Stomach smooth muscle (tissue), 2 donors: ENCODE measurements at regions not wholly inside any gene's neighbourhood (a gene's known extent, or its start where the extent isn't known, plus 50 kb on each side); places are given as distances from the start of the nearest gene placed in this dataset.

Source experiments
- H3K27ac ChIP-seq: one replicate; pipeline ENCODE4 v1.7.0; 2013; ENCODE audit warnings: mild to moderate bottlenecking, low read length, inconsistent platforms
- H3K27me3 ChIP-seq, 2 donors: one replicate each; pipeline ENCODE4 v1.7.0; 2013; ENCODE audit warnings: low read length in 2 of 2; ENCODE audit not compliant: insufficient read depth in 2 of 2, control insufficient read depth in 1 of 2
- H3K36me3 ChIP-seq, 2 donors: one replicate each; pipeline ENCODE4 v1.7.0; 2013; ENCODE audit warnings: low read length in 2 of 2; ENCODE audit not compliant: control insufficient read depth in 2 of 2, insufficient read depth in 2 of 2
- H3K4me1 ChIP-seq: one replicate; pipeline ENCODE4 v1.7.0; 2013; ENCODE audit warnings: low read length; ENCODE audit not compliant: control insufficient read depth, insufficient read depth
- H3K4me3 ChIP-seq, 2 donors: one replicate each; pipeline ENCODE4 v1.7.0; 2013; ENCODE audit warnings: low read length in 2 of 2
- H3K9ac ChIP-seq, 2 donors: one replicate each; pipeline ENCODE4 v1.7.0; 2013; ENCODE audit warnings: low read length in 2 of 2, mild to moderate bottlenecking in 1 of 2
- H3K9me3 ChIP-seq, 2 donors: one replicate each; pipeline ENCODE4 v1.7.0; 2013; ENCODE audit warnings: low read length in 2 of 2; ENCODE audit not compliant: control insufficient read depth in 2 of 2
- donor health status: healthy.
- donor health status: Pancreatic carcinoma.

DNA sequence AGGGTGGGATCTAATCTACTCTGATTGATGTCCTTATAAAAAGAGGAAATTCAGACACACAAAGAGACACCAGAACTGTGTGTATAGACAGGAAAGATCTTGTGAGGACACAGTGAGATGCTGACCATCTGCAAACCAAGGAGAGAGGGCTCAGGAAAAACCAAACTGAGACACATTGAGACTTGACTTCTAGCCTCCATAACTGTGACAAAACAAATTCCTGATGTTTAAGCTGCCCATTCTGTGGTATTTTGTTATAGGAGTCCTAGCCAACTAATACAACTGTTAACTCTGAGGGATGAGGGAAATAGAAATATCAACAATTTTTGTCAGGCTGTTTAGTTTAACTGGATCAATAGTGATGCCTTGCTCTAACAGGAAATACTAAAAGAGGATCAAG is 93.4 kb upstream of the COL3A1 start:
- no peaks in the 10 kb centered on the region for H3K36me3 ChIP-seq
- H3K9me3 ChIP-seq: no peaks in the 10 kb centered on the region
- H3K4me3 ChIP-seq: no peak overlapping the region
- no peak overlapping the region for H3K27ac ChIP-seq
- H3K27me3 ChIP-seq: no peaks in the 10 kb centered on the region
- no peaks in the 10 kb centered on the region for H3K4me1 ChIP-seq
- H3K9ac ChIP-seq: no peak overlapping the region

DNA sequence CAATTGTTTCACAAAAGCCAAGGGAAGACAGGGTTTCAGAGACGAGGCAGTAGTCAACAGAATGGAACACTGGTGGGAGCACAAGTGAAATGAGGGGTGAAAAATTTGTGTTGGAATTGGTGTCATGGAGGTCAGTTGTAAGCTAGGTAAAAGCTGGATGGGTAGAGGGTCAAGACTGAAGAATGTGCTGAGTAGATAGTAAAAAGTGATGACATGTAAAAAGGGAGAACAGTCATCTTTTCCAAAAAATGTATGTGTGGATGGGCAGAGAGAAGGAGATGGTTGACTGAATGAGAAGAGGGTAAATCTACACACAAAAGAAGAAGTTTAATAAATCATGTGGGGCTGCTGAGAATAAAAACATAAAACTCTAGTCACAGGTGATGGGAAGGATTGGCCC is 92.7 kb upstream of the COL3A1 start:
- Histone ChIP-seq H3K27me3 (no peaks in the 10 kb centered on the region), H3K27ac (no peak overlapping the region), H3K9ac (no peak overlapping the region), H3K4me1 (no peaks in the 10 kb centered on the region), H3K36me3 (no peaks in the 10 kb centered on the region), H3K4me3 (no peak overlapping the region), H3K9me3 (no peaks in the 10 kb centered on the region)

DNA sequence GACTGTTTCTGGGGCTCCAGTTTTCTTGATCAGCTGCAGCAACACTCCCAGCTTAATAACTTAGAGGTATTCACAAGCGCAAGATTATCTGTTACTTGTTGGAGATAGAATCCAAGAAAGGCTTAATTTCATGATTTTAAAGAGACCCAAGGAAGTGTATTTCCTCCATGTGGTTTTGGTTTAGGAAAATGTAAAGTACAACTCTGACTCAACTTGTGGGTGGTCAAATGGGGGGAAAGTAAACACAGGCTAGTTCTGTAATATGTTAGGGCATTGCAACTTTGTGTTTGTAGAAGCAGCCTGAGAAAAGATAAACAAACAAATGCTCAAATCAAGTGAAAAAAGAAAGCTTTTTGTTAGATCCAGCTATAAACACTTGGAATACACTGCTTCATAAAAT is 90.1 kb upstream of the COL3A1 start:
- H3K4me3 ChIP-seq: no peak overlapping the region
- H3K4me1 ChIP-seq: no peaks in the 10 kb centered on the region
- no peaks in the 10 kb centered on the region for H3K36me3 ChIP-seq
- H3K9me3 ChIP-seq: no peaks in the 10 kb centered on the region
- H3K27me3 ChIP-seq: no peaks in the 10 kb centered on the region
- H3K9ac ChIP-seq: no peak overlapping the region
- H3K27ac ChIP-seq: no peak overlapping the region

DNA sequence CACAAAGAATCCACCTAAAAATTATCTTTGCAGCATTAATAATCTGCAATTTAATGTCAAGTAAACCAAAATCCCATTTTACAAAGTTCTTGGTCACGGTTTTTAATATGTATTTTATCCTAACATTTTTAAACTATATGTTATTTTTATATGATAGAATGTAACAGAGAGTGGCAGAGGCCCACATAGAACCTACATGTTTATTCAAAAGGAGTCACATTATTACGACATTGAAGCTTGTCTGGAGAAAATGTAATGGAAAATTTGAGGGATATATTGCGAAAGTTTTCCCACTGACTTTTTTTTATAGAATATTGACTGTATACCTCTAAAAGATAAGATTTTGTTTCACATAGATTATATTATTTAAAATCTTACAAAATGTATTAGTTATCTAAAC is 89.7 kb upstream of the COL3A1 start:
- no peak overlapping the region for H3K4me3 ChIP-seq
- H3K27me3 ChIP-seq: no peaks in the 10 kb centered on the region
- H3K4me1 ChIP-seq: no peaks in the 10 kb centered on the region
- H3K36me3 ChIP-seq: no peaks in the 10 kb centered on the region
- H3K27ac ChIP-seq: no peak overlapping the region
- no peak overlapping the region for H3K9ac ChIP-seq
- H3K9me3 ChIP-seq: no peaks in the 10 kb centered on the region

DNA sequence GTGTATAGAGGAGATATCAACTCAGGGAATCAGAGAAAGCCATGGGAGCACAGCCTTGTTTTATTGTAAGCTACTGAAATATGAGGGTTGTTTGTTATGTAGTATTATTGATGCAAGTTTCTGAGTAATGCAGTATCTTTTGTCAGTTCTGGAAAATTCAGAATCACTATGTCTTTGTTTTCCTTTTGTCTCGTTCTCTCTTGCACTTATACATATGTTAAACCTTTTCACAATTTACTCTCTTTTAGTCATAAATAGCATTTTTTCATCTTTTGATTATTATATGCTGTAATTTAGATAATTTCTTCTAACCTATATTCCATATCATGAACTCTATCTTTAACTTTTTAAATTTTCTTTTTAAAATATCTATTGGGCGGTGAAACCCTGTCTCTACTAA is 85.0 kb upstream of the COL3A1 start:
- no peak overlapping the region for H3K4me3 ChIP-seq
- no peaks in the 10 kb centered on the region for H3K9me3 ChIP-seq
- no peak overlapping the region for H3K9ac ChIP-seq
- H3K27ac ChIP-seq: no peak overlapping the region
- H3K27me3 ChIP-seq: no peaks in the 10 kb centered on the region
- H3K36me3 ChIP-seq: no peaks in the 10 kb centered on the region
- H3K4me1 ChIP-seq: no peaks in the 10 kb centered on the region

DNA sequence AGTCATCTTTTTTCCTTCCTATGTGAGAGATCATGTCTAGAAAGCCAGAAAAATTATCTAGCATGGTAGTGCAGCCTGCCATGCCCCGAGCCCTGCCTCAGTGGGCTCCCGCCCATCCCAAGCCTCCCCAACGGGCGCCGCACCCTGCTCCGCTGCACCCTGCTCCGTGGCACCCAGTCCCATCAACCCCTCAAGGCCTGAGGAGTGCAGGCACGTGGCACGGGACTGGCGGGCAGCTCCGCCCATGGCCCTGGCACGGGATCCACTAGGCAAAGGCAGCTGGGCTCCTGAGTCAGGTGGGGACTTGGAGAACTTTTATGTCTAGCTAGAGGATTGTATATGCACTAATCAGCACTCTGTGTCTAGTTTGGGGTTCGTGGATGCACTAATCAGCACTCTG is 83.4 kb upstream of the COL3A1 start:
- Histone ChIP-seq H3K4me3 (no peak overlapping the region), H3K4me1 (no peaks in the 10 kb centered on the region), H3K27ac (no peak overlapping the region), H3K9ac (no peak overlapping the region), H3K9me3 (no peaks in the 10 kb centered on the region), H3K36me3 (no peaks in the 10 kb centered on the region), H3K27me3 (no peaks in the 10 kb centered on the region)

DNA sequence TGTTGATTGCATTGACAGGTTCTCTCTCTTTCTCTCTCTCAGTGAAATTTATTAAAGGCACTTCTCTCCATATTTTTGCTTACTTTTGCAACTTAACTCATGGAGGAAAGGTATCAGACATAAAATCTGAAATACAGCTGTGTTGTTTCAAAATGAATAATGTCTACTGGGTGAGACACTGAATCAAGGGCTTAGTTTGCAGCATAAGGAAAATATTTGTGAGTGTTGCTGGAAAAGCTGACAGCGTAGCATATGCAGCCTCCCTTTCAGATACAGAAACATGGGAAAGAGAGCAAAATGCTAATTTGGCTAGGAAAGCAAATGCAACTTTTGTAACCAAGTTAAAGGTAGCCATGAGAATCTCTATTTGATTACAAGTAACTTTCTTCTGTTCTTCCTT is 81.5 kb upstream of the COL3A1 start:
- H3K9me3 ChIP-seq: no peaks in the 10 kb centered on the region
- no peaks in the 10 kb centered on the region for H3K36me3 ChIP-seq
- no peak overlapping the region for H3K9ac ChIP-seq
- H3K4me1 ChIP-seq: no peaks in the 10 kb centered on the region
- no peak overlapping the region for H3K4me3 ChIP-seq
- H3K27me3 ChIP-seq: no peaks in the 10 kb centered on the region
- H3K27ac ChIP-seq: no peak overlapping the region

DNA sequence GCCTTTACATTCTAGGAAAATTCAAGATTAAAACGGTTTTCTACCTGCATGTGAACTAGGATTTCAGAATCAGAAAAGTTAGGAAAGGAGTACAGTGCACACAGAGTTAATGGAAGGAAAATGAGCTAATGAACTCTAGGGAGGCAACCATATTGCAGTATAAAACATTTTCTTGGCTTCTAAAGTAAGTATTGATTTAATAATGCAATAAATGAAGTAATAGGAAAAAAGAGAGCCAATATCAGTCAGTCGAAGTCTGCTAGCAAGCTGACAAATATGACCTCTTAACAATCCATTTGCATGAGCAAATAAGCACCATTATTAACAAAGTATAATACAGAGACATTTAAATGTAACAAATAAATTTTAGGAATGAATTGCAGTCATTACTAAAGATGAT is 80.2 kb upstream of the COL3A1 start:
- H3K4me1 ChIP-seq: no peaks in the 10 kb centered on the region
- H3K9ac ChIP-seq: no peak overlapping the region
- no peak overlapping the region for H3K27ac ChIP-seq

DNA sequence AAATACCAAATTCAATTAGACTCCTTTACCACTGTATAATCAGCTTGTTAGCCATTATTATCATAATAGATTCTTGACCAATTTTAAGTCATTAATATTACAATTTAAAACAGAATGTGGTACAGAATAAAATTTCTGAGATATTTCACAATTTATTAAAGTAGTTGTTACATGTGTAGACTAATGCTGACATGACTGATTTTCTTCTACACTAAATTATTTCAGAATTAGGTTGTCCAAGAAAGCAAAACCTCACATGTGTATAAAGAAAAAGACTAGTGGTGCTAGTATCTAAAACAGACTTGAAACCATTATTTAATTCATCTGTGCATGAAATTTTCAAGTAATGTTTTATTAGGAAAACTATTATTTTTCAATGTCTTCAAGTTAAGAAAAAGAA is 79.2 kb upstream of the COL3A1 start:
- Histone ChIP-seq H3K4me3 (no peak overlapping the region), H3K27ac (no peak overlapping the region), H3K36me3 (no peaks in the 10 kb centered on the region), H3K27me3 (no peaks in the 10 kb centered on the region), H3K9ac (no peak overlapping the region), H3K9me3 (peaks cover 0 to 4% of the 10 kb centered on the region in 2 donors), H3K4me1 (no peaks in the 10 kb centered on the region)

More for the DNA sequence above, 80.2 kb upstream of the COL3A1 start:
- Histone ChIP-seq H3K4me3 (no peak overlapping the region), H3K27me3 (no peaks in the 10 kb centered on the region), H3K36me3 (no peaks in the 10 kb centered on the region), H3K9me3 (no peaks in the 10 kb centered on the region)

DNA sequence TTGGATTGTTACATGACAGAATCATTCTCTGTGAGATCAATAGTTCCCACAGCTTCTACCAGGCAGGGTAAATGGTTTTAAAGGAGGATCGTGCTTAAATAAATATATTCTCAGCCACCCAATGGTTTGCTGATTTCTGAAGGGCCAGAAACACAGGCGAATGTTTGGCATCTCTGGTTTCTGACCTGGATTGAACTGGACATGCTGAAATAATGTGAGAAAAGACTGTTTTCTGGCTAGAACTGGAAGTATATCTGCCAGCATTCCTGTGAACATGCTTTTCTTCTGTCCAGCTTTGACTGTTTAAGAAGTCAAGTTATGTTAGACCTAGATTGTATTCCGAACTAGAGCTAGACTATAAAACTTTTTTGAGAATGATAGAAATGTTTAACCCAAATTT is 77.1 kb upstream of the COL3A1 start:
- Histone ChIP-seq H3K36me3 (no peaks in the 10 kb centered on the region), H3K27ac (no peak overlapping the region), H3K27me3 (no peaks in the 10 kb centered on the region), H3K9me3 (peaks cover 0 to 4% of the 10 kb centered on the region in 2 donors), H3K4me3 (peak overlapping the region in 1 of 2 donors; percentile 36), H3K9ac (no peak overlapping the region), H3K4me1 (no peaks in the 10 kb centered on the region)

DNA sequence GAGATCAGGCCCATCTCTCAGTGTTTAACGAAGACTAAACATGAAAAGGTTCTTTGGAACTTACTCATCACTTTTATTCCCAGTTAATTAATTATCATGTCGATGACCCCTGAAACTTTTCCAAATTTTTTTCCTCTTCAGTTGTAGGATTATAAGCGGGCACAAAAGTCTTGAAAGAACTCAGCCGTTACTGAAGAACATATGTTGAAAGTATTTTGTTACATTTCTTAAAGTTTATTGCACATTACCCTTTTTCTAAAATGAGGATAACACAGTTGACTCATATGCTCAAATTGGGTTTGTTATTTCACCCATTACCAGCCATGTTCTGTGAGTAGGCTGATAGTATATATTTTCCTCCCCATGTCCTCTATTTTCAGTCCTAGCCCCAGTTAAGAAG is 75.9 kb upstream of the COL3A1 start:
- Histone ChIP-seq H3K9me3 (peaks cover 0 to 4% of the 10 kb centered on the region in 2 donors), H3K4me3 (no peak overlapping the region), H3K27me3 (no peaks in the 10 kb centered on the region), H3K9ac (no peak overlapping the region), H3K36me3 (no peaks in the 10 kb centered on the region), H3K27ac (no peak overlapping the region), H3K4me1 (no peaks in the 10 kb centered on the region)
